ENCODE measurements at regions not wholly inside any gene's neighbourhood (a gene's known extent, or its start where the extent isn't known, plus 50 kb on each side); places are given as distances from the start of the nearest gene placed in this dataset.

DNA sequence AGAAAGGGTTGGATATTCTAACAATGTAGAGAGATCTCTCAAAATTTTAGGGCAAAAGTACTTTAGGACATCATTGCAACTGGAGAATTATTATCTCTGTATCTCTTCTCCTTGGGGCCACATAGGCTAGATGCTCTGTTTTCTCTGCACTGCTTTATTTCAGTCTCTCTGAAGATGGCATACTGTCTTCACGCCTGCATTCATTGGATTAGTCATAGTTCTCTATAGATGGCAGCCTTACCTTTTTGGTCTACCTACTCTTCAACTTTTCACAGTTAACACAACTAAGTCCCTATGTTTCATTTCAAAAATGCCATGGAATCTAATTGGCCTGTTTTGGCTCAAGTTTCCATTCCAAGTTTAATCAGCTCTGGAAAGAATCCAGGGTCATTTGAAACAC is 1623.3 kb upstream of the B3GALT2 start:
- TF ChIP-seq, protein P1, sequence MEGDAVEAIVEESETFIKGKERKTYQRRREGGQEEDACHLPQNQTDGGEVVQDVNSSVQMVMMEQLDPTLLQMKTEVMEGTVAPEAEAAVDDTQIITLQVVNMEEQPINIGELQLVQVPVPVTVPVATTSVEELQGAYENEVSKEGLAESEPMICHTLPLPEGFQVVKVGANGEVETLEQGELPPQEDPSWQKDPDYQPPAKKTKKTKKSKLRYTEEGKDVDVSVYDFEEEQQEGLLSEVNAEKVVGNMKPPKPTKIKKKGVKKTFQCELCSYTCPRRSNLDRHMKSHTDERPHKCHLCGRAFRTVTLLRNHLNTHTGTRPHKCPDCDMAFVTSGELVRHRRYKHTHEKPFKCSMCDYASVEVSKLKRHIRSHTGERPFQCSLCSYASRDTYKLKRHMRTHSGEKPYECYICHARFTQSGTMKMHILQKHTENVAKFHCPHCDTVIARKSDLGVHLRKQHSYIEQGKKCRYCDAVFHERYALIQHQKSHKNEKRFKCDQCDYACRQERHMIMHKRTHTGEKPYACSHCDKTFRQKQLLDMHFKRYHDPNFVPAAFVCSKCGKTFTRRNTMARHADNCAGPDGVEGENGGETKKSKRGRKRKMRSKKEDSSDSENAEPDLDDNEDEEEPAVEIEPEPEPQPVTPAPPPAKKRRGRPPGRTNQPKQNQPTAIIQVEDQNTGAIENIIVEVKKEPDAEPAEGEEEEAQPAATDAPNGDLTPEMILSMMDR (IDR thresholded peaks at IDR 0.05; ENCODE audit: extremely low read depth in 1 of 2, insufficient read depth in 1 of 2, low read depth in 1 of 2, low read length in 2 of 2): no peak
- TF ChIP-seq JUN (IDR thresholded peaks at IDR 0.05; ENCODE audit: borderline replicate concordance, insufficient read depth, insufficient read length, low read depth): no peak
- no peak for TF ChIP-seq MYC (IDR thresholded peaks at IDR 0.05; ENCODE audit: low read depth, low read length)
- TF ChIP-seq EZH2 (IDR thresholded peaks at IDR 0.05; ENCODE audit: borderline replicate concordance, low read depth, low read length, severe bottlenecking): no peak
- TF ChIP-seq POLR2A (IDR thresholded peaks at IDR 0.05; ENCODE audit: low read depth, low read length): no peak
- no peak for TF ChIP-seq FOS (IDR thresholded peaks at IDR 0.05; ENCODE audit: borderline replicate concordance, insufficient read depth, low read length)
